UCSD-AML1 (cell line): ENCODE measurements at regions not wholly inside any gene's neighbourhood (a gene's known extent, or its start where the extent isn't known, plus 50 kb on each side); places are given as distances from the start of the nearest gene placed in this dataset.
"Not testable (repeated sequence)": the region's sequence is repeated elsewhere in the genome, so short reads cannot be mapped to it uniquely, and the experiment has no call there.

Source experiments
- DNase-seq: peaks from one replicate; lab custom pipeline; 2025; ENCODE audit not compliant: unreplicated experiment; lab: John Stamatoyannopoulos, UW

DNA sequence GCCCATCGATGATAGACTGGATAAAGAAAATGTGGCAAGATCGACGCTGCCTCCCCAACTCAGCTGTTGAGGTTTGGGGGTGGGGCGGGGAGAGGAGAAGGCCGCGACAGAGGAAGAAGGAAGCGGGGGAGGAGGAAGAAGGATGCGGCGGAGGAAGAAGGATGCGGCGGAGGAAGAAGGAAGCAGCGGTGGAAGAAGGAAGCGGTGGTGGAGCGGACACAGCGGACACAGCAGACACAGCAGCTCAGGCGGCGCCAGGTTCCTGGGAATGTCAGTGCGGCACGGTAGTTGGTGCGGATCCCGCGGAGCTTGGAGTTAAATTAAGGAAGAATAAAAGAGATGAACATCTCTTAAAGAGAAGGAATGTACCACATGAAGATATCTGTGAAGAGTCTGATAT, 163.9 kb upstream of the NT5E start:
- no peak for DNase-seq

GRCh38 chr6:85285114-85285513, 164.8 kb upstream of the NT5E start:
- no peak for DNase-seq

- no peak for DNase-seq
Observed at GRCh38 chr6:85283436-85283835, 166.4 kb upstream of the NT5E start.

DNA sequence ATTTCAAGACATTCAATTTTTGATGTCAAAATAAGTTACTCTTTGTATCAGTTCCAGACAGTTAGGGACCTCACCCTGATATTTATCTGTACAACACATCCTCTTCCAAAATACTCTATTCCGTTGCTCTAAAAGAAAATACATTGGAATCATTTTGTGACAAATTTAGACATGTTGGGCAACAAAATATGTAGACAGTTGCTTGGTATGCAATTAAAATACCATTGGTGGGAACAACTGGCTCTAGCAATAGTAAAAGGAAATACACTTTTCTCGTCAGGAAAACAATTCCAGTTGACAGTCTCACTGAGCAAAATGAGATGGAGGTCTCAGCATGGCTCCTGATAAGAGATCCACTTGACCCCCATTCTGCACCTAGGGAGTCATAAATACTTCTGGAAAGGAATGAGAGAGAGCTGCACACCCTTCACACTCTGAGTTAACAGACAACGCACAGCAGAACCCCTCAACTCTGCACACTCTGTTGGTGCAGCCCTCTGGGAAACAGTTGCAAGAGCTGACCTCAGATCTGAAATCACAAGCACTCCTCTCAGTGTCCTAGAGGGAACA, 171.3 kb upstream of the NT5E start:
- no peak for DNase-seq

DNA sequence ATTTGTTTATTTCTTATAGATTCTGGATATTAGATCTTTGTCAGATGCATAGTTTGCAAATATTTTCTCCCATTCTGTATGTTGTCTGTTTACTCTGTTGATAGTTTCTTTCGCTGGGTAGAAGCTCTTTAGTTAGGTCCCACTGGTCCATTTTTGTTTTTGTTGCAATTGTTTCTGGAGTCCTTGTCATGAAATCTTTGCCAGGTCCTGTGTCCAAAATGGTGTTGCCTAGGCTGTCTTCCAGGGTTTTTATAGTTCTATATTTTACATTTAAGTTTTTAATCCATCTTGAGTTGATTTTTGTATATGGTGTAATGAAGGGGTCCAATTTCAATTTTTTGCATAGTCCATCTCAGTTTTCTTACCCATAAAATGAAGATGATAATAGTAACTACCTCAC, 173.9 kb upstream of the NT5E start:
- DNase-seq = not testable (repeated sequence)

DNA sequence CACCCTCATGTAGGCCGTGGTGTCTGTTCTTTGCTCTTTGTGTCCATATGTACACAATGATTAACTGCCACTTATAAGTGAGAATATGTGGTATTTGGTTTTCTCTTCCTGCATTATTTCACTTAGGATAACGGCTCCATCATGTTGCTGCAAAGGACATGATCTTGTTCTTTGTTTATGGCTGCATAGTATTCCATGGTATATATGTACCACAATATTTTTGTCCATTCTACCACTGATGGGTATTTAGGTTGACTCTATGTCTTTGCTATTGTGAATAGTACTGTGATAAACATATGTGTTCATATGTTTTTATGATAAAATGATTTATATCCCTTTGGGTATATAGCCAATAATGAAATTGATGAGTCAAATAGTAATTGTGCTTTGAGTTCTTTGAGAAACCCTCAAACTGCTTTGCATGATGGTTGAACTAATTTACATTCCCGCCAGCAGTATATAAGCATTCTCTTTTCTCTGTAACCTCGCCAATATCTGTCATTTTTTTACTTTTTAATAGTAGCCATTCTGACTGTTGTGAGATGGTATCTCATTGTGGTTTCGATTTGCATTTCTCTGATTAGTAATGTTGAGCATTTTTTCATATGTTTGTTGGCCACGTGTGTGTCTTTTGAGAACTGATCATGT, 174.4 kb upstream of the NT5E start:
- no peak for DNase-seq

DNA sequence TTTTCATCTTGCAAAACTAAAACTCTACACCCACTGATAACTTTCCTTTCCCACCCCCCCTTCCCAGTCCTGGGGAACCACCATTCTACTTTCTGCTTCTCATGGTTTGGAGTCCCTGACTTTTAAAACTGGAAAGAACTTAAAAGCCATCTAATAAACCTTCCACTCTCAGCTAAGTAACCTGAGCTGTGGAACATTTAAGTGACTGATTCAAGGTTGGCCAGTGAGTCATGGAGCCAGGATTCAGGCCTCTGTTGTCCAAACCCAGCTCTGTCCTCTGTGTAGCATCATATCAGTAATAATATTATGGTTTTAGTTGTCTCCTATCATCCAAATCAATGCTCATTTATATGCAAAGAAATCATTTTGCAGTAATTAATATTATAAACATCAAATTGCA, 176.0 kb upstream of the NT5E start:
- DNase-seq = no peak

DNA sequence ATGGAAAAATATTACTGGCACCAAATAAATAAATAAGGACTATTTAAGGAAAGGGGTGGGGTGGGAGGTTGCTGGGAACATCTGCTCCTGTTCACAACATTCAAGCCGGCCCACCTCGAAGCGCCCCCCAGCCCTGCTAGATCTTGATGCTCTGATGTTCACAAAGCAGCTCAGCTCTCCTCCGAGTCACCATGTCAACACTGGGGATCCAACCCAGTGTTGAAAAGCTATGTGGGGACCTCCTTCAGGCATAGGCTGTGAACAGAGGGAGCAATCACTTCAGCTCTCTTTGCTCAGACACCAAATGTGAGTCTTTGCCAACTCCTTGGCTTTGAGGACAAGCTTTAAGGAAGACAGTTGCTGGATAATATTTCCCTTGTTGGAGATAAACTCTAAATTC, 176.8 kb upstream of the NT5E start:
- no peak for DNase-seq

GRCh38 chr6:85272592-85272991, 177.3 kb upstream of the NT5E start:
- no peak for DNase-seq

DNA sequence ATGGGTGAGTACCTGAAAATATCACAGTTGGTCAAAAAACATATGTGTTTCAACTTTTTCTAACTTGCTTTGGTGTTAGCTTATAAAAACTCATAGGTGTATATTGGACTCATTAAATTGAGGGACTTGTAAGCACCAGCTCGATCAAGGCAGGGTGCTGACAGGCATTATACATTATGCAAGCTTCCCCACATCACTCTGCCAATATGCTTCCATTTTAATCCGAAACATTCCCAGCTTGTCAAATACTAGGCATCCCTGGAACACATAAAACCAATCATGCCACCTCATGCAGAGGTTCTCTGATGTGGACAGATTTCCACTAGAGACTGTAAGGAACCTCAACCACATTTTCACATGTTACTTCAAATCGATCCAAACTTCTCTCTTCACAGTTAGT, 187.3 kb upstream of the NT5E start:
- DNase-seq = no peak

- no peak for DNase-seq
Observed at GRCh38 chr6:85261271-85261670, 188.6 kb upstream of the NT5E start.

- DNase-seq = no peak
Observed at GRCh38 chr6:85255661-85256060, 194.2 kb upstream of the NT5E start.

DNA sequence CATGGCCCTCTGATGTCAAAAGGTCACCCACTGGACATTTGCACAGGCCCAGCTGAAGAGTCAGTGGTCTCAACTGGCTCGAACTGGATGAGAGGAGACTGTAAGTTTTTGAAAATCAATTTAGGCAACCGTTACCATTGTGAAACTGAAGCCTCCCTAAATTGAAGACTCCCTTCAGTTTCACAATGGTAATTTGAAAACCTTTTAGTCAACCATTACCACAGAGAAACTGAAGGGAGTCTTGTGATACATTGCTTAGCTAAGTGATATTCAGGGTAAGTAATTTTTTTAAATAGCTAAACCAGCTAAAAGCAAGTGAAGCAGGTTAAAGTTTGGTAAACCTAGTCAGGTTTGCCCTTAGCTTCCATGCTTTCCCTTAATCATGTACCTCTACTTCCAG, 197.3 kb upstream of the NT5E start:
- no peak for DNase-seq

DNA sequence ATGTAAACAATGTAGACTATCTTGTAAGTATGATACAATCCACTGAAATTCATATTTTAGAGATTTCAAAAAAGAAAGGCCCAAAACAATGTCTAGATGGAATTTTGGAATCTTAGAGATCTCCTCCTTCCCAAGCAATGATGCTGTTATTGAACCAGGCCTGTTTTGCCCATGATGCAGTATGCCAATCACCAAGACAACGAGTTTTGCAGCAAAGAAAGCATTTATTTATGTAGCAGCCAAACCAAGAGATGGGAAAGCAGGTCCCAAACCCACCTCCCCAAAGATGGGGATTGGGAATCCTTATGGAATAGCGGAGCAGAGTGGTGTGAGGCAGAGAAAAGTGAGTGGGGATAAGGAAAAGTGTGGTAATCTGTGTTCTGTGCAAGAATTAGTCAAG, 197.8 kb upstream of the NT5E start:
- no peak for DNase-seq

GRCh38 chr6:85251300-85251699, 198.6 kb upstream of the NT5E start:
- no peak for DNase-seq

- no peak for DNase-seq
Observed at GRCh38 chr6:85250586-85251220, 199.2 kb upstream of the NT5E start.

- no peak for DNase-seq
Observed at GRCh38 chr6:85245004-85245403, 204.9 kb upstream of the NT5E start.

- DNase-seq = no peak
Observed at GRCh38 chr6:85241498-85242052, 208.3 kb upstream of the NT5E start.

DNA sequence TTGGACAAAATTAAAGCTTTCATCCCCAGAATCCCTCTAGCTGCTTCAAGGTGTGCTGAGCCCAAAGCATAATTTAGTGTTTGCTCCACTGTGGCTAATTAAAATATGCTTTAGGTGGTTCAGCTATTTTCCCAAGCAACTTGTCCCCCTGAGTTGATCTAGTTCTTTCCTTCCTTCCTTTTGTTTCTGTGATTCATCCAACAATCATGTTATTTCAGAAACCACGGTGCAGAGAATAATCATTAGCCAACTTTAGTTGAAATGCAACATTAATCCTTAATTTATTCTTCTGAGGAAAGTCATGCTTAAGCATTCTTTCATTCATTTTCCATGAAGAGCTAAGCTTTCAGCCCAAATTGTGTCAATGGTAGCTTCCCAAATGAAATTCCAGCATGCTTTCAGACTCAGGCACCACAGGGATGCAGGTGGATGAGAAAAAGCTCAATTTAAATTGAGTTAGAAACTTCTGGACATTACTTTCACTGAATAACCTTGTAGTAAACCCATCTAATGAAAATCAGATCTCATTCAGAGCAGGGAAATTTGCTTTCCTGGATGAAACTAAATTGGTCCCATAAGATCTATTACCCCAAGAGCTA, 209.0 kb upstream of the NT5E start:
- no peak for DNase-seq

DNA sequence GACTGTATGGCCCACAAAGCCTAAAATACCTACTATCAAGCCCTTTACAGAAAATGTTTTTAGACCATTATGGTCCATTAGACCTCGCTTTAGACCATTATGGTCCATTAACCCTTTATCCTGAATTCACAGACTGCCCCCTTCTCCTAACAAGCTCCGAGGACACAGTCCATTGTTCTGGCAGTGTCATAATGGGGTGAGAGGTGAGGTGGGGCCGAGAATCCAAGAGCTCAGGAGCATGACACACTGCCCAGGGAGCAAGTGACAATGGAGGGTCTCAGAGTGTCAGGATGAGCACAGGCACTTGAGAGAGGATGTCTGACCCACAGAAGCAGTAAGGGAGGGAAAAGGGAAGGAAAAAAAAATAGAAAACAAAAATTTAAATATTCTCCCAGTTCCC, 212.4 kb upstream of the NT5E start:
- DNase-seq = no peak

DNA sequence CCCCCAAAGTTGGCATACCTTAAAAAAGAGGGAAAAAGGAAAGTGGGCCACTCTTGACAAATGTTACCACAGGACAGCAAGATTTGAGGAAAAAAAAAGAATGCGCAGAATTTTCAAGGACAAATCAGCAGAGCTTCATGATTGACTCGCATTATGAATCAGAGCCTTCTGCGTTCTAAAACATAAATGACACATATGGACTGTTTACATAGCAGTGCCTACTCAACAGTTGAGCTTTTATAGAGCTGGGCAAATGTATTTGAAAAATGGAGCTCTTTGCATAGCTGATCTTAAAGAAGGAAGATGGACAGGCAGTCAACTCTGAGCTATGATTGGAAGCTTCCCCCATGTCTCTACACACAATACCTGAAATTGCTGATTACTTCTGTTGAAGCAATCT, 213.2 kb upstream of the NT5E start:
- DNase-seq = no peak

GRCh38 chr6:85227345-85227744, 222.5 kb upstream of the NT5E start:
- not testable (repeated sequence) for DNase-seq
